HG03064 (cell line): ENCODE measurements at regions not wholly inside any gene's neighbourhood (a gene's known extent, or its start where the extent isn't known, plus 50 kb on each side); places are given as distances from the start of the nearest gene placed in this dataset.
"Not testable (repeated sequence)": the region's sequence is repeated elsewhere in the genome, so short reads cannot be mapped to it uniquely, and the experiment has no call there.

Experiments used
- ATAC-seq: cut with Tn5 transposase; IDR thresholded peaks from one replicate; pipeline ENCODE4 v1.9.1; 2021; ENCODE audit warnings: low read depth; ENCODE audit not compliant: unreplicated experiment

GRCh38 chr4:131496211-131496610, 1652.9 kb upstream of the PCDH10 start:
- not testable (repeated sequence) for ATAC-seq

- no peak for ATAC-seq
Observed at GRCh38 chr4:131499141-131499873, 1649.8 kb upstream of the PCDH10 start.

GRCh38 chr4:131509521-131509920, 1639.6 kb upstream of the PCDH10 start:
- ATAC-seq: no peak

GRCh38 chr4:131526686-131527085, 1622.4 kb upstream of the PCDH10 start:
- ATAC-seq: no peak

- no peak for ATAC-seq
Observed at GRCh38 chr4:131531087-131531486, 1618.0 kb upstream of the PCDH10 start.

GRCh38 chr4:131534944-131535645, 1614.0 kb upstream of the PCDH10 start:
- no peak for ATAC-seq

GRCh38 chr4:131540256-131540655, 1608.8 kb upstream of the PCDH10 start:
- ATAC-seq: no peak

GRCh38 chr4:131547506-131547981, 1601.5 kb upstream of the PCDH10 start:
- no peak for ATAC-seq

- ATAC-seq: no peak
Observed at GRCh38 chr4:131551306-131551705, 1597.8 kb upstream of the PCDH10 start.

GRCh38 chr4:131566026-131566425, 1583.1 kb upstream of the PCDH10 start:
- no peak for ATAC-seq

GRCh38 chr4:131584587-131584986, 1564.5 kb upstream of the PCDH10 start:
- no peak for ATAC-seq

GRCh38 chr4:131595140-131595539, 1554.0 kb upstream of the PCDH10 start:
- ATAC-seq: no peak

- no peak for ATAC-seq
Observed at GRCh38 chr4:131603705-131604104, 1545.4 kb upstream of the PCDH10 start.

- no peak for ATAC-seq
Observed at GRCh38 chr4:131609039-131609438, 1540.1 kb upstream of the PCDH10 start.

GRCh38 chr4:131610517-131610916, 1538.6 kb upstream of the PCDH10 start:
- not testable (repeated sequence) for ATAC-seq

GRCh38 chr4:131613086-131613823, 1535.8 kb upstream of the PCDH10 start:
- peak; percentile 25 for ATAC-seq

- ATAC-seq: peak; percentile 85
Observed at GRCh38 chr4:131613824-131614216, 1535.3 kb upstream of the PCDH10 start.

- no peak for ATAC-seq
Observed at GRCh38 chr4:131632877-131633276, 1516.2 kb upstream of the PCDH10 start.

GRCh38 chr4:131635191-131635590, 1513.9 kb upstream of the PCDH10 start:
- no peak for ATAC-seq

- ATAC-seq: no peak
Observed at GRCh38 chr4:131638781-131639180, 1510.3 kb upstream of the PCDH10 start.

GRCh38 chr4:131644619-131645018, 1504.5 kb upstream of the PCDH10 start:
- ATAC-seq: no peak
